HCEC 1CT (cell line): ENCODE measurements at regions not wholly inside any gene's neighbourhood (a gene's known extent, or its start where the extent isn't known, plus 50 kb on each side); places are given as distances from the start of the nearest gene placed in this dataset.
A peak's percentile ranks its signal among the peaks of the same experiment; 100 is the strongest.
"Not testable (repeated sequence)": the region's sequence is repeated elsewhere in the genome, so short reads cannot be mapped to it uniquely, and the experiment has no call there.

Experiments used
- DNase-seq: peaks from one replicate; pipeline ENCODE4 v3.0.0-alpha.2; 2017

DNA sequence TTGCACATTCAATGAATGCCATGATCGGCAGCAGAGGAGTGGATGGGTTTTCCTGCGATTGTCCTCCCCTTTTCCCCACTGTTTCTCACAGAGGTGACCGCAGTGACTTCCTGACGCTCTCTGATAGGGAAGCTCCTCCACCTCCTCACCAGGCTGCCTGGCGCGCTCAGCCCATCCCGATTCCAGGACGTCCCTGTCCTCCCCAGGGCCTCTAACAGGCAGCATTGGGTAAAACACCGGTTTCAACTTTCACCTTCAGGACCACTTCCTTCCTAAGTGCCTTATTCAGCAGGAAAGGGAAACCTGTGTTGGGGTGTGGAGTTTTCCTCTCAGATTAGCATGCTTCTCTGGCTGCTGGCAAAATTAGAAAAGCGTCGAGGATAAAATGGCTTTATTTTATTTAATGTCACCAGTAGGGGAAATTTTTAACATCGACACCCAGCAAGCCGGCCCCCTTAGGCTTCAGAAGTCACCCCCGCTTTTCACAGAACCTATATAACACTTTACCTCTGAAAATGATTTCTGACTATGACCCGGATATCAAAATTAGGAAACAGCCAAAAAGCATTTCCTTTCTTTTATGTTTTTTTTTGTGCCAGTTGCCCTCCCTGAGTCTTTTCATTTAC, 570.4 kb upstream of the GJE1 start:
- DNase-seq = no peak

GRCh38 chr6:141561154-141561553, 571.6 kb upstream of the GJE1 start:
- no peak for DNase-seq

GRCh38 chr6:141552463-141552862, 580.3 kb upstream of the GJE1 start:
- peak; percentile 69 for DNase-seq

DNA sequence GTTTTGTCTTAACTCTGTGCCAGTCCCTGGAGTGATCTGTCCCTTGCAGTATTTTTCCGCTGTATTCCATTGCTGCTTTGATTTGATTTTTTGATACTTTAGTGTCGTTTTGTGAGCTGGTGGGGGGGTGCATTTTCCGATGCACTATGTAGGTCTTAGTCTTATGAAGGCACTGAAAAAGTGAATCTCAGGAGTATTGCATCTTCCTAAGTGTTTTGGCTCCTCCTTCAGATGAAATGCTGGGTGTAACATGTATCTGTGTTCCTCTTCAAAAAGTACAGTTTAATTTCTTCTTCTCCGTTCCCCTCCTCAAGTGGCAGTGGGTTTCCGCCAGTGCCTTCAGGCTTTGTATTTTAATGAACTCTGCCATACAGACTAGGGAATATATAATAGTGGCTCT, 580.7 kb upstream of the GJE1 start:
- DNase-seq = no peak

- DNase-seq = no peak
These were observed 581.4 kb upstream of the GJE1 start for GRCh38 chr6:141551318-141551717.

GRCh38 chr6:141550471-141550870, 582.3 kb upstream of the GJE1 start:
- DNase-seq = no peak

DNA sequence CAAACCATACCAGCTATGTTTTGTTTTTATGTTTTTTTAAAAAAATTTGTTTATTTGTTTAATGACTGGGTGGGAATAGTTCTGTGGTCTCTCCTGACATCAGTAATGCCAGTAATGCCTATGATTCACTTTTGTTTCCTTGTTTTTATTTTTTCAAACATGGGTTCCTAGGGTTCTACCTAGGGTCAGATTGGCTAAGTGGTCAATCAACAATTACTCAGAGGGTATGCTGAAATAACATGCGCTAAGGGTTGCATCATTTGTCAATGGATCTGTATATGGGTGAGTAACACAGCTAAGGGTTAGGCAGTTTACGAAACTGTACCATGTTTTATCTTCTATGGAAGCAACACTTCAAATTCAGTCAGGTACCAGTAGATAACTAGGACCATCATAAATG, 583.8 kb upstream of the GJE1 start:
- DNase-seq = peak; percentile 80

GRCh38 chr6:141541581-141542324, 591.0 kb upstream of the GJE1 start:
- peak; percentile 40 for DNase-seq

DNA sequence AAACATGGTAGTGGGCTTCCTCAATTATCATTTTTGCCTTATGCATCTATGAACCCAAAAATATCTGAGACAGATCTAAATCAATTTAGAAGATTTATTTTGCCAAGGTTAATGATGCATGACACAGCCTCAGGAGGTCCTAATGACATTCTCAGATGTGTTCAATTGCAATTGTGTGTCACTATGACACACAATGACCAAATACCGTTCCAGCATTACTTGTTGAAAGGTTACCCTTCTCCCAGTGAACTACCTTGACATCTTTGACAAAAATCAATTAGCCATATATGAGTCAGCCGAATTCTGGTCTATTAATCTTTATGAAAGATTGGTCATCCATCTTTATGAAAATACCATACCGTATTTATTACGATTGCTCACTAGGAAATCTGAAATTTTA, 592.5 kb upstream of the GJE1 start:
- DNase-seq = no peak

GRCh38 chr6:141539617-141540016, 593.1 kb upstream of the GJE1 start:
- DNase-seq = peak; percentile 27

DNA sequence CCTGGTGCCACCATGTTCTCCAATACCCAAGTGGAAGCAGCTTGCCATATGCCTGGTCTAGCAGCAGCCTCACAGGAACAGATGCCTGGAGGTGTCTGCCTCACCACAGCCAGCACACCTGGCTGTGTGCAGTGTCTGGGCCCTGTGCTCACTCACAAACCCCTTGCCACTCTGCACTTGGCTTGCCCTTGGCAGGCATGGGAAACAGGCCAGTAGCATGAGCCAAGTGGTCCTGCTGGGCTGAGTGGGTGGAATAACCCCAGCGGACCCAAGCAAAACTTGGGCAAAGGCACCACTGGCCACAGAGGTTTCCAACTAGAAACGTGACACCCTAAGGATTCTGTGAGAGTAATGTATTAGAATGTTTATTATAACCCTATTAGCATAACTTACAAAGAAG, 600.5 kb upstream of the GJE1 start:
- no peak for DNase-seq

- DNase-seq = no peak
These were observed 601.7 kb upstream of the GJE1 start for GRCh38 chr6:141531040-141531439.

DNA sequence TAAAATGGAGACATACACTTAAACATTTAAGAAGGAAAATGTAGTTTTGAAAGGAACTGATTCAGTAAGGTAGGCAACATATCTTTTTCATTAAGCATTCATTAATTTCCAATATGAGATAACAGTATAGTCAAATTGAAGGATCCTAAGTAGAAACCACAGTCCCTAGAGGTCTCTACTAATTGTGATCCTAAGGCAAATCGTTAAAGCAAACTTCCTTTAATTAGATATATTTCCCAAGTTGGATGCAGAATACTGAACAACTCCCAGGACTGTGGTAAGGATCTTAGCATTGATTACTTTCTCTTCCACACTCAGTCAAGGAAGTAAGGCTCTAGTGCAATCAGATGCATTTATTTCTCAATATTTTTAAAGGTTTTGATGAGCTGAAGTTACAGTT, 604.1 kb upstream of the GJE1 start:
- DNase-seq = no peak

GRCh38 chr6:141526985-141527384, 605.7 kb upstream of the GJE1 start:
- no peak for DNase-seq

DNA sequence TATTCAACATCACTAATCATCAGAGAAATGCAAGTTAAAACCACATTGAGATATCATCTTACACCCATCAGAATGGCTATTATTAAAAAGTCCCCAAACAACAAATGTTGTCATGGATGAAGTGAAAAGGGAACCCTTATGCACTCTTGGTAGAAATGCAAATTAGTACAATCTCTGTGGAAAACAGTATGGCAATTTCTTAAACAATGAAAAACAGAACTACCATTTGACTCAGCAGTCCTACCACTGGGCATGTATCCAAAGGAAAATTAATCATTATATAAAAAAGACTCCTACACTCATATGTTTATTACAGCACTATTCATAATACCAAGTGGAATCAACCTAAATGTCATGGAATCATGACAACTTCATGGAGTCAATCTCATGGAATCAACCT, 611.3 kb upstream of the GJE1 start:
- DNase-seq = peak; percentile 46

DNA sequence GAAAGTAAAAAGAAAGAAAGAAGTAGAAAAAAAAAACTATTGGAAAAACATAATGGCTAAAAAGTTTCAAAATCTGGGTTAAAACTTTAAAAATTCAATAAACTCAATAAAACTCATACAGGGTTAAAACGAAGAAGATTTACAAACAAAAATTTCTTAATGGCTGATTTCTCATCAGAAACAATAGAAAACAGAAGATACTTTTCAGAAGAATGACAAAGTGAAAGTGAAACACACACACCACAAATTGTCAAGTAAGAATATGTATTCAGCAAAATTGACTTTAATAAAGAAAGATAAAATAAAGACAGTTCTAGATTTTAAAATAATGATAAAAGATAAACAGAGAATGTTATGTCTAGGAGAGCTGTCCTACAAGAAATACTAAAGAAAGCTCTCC, 618.9 kb upstream of the GJE1 start:
- DNase-seq = peak; percentile 7

DNA sequence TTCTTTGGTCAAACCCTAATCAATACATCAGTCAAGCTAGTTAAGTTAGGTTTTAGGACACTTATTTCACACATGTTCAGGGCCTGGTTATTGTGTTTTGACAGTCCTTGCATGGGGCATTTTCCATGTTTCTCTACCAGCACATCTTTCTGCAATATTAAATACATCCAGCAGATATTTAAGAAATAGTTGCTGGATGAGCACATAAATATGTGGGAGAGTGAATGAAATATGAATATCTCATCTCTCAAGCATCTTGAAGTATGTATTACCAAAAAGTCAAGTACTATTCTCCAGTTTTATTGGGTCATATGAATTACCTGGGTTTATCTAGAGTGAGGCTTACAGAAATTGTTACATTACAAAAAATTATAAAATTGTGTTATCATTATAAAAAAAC, 621.9 kb upstream of the GJE1 start:
- no peak for DNase-seq

GRCh38 chr6:141506062-141506461, 626.7 kb upstream of the GJE1 start:
- DNase-seq = not testable (repeated sequence)

GRCh38 chr6:141504318-141504717, 628.4 kb upstream of the GJE1 start:
- not testable (repeated sequence) for DNase-seq

DNA sequence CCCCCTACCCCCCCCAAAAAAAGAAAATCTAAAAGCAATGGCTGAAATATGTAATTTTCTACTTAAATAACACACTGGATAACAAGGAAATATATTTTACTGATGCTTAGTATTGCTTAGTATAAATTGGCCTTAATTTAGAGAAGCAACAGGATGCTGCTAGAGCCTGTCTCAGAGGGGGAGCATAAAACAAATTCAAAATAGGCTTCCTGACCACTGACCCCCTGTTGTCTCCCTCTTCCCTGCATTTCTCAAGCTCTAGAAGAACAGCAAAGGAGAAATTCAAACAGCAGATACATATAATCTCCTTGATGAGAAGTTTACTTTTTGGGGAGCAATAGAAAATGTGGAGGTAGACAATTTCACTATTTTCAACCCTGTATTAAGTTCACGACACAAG, 631.1 kb upstream of the GJE1 start:
- no peak for DNase-seq

GRCh38 chr6:141498977-141499376, 633.7 kb upstream of the GJE1 start:
- no peak for DNase-seq

DNA sequence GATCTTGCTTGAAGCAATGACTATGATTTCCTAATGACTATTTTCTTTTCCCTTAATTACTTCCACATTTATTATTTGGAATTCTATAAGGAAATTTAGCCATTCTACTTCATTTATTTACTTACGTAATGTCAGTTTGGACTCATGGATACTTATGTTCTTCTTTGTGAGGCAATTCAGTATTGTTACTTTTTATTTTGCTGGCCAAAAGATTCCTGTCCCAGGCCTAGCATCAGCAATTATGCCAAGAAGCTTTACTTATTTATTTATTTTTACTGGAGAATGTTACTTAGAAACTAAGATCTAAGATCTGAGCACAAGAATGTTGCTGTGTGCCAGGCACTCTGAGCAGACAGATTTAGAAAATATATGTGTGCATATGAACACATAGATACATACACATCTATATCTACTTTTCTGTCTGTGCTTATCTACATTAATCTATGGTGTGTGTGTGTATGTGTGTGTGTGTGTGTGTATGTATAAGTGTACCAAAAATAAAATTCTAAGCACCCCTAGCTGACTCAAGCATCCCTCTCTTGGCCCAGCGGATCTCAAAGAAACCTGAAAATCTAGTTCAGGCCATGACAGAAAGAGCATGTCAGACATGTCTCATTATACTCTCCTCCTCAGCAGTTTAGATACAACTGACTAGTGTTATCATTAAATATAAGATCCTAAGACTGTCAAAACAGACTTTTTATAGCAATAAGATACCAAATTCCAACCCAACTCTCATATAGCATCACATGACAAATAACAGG, 640.0 kb upstream of the GJE1 start:
- no peak for DNase-seq

DNA sequence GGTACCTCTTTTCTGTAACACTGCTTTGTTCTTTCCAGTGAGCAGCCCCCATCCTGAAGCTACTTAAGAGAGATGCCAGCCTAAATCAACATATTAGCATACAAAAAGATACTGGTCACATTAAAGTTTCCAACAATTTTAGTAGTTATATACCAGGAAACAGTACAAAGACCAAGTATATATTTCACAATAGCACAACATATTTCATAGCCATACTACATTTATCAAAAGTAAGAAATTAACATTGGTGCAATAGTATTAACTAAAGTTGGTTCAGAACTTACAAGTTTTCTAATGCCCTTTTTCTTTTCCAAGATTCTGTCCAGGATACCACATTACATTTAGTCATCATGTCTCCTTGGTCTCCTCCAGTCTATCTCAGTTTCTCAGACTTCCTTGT, 641.0 kb upstream of the GJE1 start:
- no peak for DNase-seq

- no peak for DNase-seq
These were observed 641.7 kb upstream of the GJE1 start for GRCh38 chr6:141490982-141491381.
